Activated CD4-positive, CD25-positive, alpha-beta regulatory T cell treated with anti-CD3 and anti-CD28 coated beads, Interleukin-2, amount 50 U/mL, for 16 hours (primary cell): ENCODE measurements at regions not wholly inside any gene's neighbourhood (a gene's known extent, or its start where the extent isn't known, plus 50 kb on each side); places are given as distances from the start of the nearest gene placed in this dataset.

Experiments
- DNase-seq: peaks from one replicate; pipeline ENCODE4 v3.0.0-alpha.2; 2020; ENCODE audit warnings: low read depth, low spot score

DNA sequence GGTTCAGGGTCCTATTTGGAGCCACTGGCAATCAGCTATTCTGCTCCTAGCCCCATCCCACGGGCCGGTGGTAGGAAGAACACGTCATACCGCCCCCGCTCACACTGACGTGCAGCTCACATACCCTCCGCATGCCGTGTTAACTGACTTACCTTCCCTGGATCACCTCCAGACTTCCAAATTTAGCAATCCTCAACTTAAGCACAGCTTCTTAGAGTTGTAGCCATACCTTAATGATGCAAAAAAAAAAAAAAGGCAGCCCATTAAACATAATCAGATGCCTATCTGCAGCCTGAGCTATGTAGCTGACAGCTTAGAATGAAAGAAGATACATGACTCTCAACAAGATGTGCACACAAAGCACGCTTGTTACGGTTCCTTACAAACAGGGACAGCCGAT lies 93.0 kb downstream of the IRX2 start:
- DNase-seq = no peak

DNA sequence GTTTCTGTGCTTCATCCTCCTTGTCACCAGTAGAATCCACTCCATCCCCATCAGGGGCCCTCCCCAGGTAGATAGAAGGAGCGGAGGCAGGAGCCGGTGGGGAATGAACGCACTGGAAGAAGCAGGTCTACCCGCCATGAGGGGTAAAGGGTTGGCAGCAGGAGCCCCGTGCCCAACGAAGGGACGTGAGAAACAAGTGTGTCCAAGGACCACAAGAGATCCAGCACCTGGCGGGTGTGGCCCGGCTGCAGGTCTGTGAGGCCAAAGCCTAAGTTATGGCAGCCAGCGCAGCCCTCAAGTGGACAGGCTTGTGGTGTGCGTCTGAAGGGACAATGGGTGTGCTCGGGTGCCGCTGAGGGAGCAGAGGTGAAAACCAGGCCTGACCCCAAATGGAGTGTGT lies 94.3 kb downstream of the IRX2 start:
- no peak for DNase-seq

DNA sequence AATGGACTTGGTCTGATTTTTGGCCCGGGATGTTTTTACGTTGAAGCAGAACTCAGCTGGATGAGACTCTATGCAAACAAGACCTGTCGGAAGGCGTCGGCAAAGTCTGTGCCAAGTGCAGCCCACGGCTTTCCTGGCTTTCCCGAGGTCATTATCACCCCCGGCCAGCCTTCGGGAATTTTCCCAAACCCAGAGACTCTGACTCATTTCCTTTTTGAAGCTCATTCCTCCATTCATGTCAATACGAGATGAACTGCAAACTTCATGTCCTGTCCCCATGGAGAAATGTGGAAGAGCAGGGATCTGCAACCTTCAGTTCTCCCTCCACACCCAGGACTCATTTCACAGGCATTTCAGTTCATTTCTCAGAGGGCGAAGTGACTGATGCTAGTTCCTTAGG lies 95.3 kb downstream of the IRX2 start:
- no peak for DNase-seq

DNA sequence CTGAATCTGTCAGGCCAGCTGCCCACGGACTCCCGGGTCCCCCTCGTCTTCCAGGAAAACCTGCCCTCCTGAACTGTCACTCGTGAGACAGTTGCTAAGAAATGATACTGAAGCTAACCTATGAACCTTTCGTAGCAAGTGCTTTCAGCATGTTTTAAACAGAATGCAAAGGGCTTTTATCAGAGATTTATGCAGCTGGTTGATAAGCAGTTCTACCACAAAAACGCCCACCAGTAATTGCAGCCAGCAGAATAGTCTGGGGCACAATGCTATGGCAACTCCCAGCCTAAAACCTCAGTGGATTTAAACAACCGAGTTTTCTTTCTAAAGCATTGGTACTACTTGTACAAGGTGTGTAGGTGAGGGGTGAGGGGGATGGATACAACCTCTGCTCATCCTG lies 97.5 kb downstream of the IRX2 start:
- DNase-seq = no peak

DNA sequence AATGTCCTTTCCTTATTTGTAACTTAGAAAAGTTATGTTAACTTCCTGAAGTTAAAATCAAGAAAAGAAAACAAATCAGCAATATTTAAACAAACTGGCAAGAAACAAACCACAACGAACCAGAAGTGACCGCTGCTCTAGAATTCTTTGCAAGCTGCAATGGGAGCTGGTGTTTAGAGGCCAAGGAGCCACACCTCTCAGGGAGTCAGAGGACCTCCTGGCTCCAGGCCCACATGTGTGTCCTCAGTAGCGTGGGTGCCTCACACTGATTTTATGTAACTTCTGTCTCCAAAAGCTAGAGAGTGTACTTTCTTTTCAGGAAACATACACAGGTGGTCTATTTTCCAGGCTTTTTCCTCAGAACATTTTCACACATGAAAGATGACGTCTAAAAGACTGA lies 100.4 kb downstream of the IRX2 start:
- DNase-seq = no peak

DNA sequence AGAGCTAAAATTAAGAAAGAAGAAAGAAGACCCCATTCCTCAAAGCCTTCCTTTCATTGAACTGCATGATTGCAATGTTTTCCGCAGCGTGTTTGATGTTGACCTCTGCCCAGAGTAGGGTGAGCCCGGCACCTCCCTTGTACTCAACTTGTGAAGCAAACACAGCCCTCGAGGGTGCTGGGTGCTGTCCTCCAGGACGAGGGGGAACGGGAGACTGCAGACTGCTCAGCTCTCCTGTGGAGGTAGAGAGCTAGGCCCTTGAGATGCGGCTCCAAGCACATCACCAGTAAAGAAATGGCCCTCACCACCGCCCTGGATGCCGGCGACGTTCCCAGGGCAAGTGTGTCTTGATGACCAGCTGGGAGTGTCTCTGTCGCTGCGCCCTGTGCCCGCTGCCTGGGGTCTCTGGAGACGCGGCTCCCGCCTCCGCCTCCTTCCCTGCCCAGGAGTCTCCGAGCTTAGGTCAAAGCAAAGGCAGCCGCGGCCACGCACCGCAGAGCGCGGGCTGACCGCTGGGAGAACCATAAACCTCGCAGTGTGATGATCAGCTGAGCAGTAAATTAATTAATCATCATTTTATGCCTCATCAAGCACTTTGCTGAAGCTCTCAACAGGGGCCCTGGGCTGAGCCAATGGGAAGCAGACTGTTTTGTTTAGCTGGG lies 108.7 kb downstream of the IRX2 start:
- no peak for DNase-seq

DNA sequence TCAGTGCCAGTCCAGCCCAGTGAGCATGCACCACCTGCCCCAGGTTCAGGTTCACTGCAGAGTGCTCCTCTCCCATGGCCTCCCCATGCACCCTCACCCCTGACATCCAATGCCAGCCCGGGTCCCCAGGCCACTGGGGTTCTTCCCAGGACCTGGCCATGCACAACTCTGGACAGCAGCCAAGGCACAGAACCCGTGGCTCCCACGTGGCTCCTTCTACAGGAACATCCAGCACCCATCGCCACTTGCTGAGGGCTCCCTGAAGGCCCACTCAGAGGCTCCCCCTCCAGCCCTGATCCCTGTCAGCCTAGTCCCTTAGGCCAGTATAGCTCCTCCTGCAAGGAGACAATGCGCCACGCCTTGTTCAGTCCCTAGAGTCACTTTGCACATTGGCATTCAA lies 110.8 kb downstream of the IRX2 start:
- no peak for DNase-seq

DNA sequence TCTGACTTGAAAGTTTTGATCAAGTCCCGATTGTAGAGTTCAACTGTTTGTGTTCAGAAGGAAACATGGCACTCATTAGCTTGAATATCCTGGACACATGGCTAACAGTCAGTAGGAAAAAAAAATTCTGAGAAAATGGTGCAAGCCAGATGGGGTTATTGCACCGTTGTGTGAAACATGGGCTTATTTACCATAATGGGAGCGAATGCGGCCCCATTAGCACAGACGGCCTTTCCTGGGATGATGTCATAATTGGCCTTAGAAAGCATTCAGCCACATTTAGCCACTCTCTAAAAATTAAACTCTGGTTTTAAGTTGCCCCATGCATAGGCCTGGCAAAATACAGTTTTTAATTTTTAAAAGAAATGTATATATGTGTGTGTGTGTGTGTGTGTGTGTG lies 112.1 kb downstream of the IRX2 start:
- no peak for DNase-seq

DNA sequence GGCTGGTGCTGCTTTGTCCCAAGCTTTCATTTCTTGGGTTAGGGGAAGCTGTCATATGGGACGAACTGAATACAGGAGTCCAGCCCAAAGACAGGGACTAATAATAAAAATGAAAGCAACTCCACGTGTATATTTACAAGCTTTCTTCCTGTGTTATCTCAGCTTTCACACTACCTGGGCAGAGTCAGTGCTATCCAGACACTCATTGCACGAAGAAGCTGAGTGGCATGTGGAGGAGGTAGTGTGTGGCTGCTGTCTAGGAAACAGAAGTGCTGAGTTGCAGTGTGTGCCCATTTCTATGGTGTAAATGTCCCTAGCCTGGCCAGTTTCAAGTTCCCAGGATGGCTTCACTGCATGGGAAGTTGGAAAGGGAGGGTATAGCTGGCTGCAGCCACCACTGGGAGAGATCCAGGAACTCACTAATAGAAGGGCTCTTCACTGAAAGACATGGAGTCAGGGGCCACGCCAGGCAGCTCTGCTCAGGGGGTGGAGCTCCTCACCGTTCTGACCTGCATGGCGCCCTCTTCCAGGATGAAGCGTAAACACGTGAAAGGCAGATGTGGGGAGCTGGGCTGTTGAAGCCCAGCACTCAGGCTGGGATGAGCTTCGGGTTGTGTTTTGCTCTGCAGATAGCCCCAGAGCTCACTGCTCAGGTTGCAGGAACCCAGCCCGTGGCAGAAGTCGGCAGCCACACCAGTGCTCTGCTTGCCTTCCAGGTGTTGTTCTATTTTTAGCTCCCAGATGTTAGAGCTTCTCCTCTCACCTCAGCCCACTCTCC lies 116.9 kb downstream of the IRX2 start:
- no peak for DNase-seq

DNA sequence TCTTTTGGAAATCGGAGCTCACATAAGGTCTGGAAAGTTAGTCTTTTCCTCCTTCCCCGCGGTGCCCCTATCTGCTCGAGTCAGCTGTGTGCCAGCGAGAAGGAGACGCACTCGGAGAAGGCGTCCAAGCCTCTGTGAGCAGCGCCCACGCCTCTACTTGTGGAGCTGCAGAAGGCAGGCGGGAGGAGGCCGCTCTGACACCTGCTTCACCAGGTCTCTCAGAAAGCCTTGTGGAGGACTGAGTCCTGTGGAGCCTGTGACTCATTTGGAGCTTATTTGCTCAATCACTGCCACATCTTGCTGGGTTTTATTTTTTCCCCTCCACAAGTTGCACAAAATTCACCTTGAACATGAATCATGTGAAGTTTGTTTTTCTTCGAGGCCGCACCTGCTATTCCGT lies 117.5 kb downstream of the IRX2 start:
- DNase-seq = no peak

DNA sequence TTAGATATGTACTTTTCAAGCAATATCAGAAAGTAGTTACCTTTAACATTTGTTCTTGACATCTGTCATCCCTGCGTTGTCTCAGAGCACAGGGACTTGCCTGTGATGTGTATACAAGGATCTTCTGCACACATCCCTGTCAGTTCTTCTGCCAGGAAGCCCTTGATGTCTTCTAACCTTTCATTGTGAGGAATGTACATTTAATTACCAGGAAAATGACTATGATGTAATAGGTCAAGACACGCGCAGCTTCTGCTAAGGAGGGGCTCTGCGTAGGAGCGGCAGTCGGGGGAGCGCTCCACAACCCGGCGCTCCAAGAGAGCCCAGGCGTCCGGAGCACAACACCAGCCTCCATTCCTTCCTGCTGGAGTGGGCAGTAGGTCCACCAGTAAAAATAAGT lies 119.7 kb downstream of the IRX2 start:
- no peak for DNase-seq

DNA sequence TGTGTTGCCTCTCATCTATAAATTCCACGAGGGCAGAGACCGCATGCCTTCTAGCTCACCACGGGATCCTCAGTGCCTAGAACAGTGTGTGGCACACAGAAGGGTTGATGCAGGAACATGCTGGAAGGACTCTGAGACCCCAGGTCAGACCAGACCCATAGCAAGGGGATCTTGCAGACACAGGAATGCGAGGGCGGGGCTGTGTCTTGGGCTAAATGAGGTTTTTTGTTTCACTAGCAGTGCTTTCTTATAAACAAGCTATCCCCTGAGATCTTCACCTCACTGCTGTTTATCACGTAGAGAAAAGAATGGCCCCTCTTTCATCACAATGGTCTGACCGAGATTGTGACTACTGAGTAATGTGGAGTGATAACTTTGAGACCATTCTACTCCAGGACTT lies 122.4 kb downstream of the IRX2 start:
- no peak for DNase-seq

DNA sequence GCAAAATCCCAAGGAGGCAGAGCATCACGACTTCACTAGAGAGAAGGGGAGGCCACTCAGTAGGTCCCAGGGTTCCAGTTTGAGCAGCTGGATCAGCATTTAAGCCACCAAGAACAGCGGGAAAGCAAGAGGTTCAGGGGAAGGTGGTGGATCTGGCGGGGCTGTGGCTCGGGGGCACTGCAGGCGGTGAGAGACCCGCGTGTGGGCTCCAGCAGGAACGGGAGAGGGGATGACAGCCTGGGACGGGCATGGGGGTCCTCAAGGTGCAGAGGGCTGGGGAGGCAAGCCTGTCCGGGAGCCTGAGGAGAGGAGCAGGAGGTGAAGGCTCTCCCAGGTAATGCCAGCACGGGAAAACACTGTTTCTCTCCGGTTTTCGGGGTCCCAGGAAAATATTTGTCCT lies 123.6 kb downstream of the IRX2 start:
- DNase-seq = no peak

DNA sequence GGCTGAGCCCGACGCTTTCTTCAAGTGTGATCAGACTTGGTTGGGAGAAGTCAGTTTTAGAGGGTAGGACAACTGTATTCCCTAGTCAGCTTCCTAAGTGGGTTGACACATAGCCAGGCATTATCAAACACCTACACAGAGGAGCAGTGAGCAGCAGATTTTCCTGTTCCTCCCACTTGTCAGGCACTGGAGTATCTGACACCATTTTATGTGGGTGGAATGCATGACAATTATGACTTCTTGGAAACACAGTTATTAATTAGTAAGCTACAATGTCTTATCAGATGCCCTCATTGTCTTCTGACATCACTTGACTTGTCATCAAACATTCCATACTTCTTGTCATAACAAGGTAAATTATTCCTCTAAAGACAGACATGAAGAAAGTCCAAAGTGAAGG lies 124.9 kb downstream of the IRX2 start:
- DNase-seq = no peak

DNA sequence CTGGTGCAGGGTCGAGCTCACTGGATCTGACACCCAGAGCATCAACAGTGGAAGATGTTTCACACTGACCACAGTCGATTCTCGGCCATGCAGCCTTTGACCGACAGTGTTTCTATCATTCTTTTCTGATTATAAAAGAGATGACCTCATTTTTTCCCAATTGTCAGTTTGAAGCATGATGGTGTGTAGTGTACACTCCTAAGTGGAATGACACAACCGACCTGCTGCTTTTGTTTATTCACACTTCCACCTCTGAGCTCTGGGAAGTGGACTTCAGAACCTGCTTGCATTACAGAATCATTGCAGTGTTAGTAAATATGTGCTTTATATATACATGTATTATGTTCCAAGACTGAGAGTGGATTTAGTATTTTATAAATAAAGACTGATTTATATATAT lies 128.6 kb downstream of the IRX2 start:
- no peak for DNase-seq

DNA sequence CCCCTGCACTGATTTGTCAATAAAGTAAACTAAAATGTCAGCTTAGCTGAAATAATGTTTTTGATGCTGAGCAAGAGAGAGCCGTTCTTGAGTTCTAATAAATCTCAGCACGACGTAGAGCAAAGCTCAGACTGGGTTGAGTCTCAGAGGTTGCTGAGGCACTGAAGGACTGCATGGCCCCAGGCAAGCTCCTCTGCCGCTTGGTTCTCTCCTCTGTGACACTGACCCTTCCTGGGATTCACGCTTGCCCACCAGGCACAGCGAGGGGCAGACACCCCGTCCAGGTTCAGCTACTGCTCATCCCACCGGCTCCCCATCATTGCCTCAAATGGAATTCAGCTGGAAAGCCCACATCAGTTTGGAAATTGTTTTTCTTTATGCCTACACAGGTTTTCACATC lies 129.8 kb downstream of the IRX2 start:
- DNase-seq = no peak

DNA sequence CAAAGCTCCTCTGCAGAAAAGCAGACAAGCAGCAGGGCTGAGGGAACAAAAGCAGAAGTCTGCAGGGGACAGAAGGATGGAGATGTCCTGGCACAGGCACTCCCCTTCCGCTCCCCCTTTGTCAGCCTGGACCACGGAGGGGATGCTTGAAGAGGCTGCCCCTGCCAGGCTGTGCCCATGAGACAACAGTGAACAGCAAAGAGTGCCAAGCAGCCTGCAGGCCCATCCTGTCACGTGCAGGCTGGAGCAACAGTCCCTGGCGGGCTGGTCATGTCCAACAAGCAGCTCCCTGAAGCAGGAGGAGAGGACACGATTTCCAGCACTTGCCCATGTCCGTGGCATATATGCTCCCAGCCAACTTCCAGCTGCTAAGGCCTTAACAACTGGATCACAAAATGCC lies 132.3 kb downstream of the IRX2 start:
- no peak for DNase-seq

DNA sequence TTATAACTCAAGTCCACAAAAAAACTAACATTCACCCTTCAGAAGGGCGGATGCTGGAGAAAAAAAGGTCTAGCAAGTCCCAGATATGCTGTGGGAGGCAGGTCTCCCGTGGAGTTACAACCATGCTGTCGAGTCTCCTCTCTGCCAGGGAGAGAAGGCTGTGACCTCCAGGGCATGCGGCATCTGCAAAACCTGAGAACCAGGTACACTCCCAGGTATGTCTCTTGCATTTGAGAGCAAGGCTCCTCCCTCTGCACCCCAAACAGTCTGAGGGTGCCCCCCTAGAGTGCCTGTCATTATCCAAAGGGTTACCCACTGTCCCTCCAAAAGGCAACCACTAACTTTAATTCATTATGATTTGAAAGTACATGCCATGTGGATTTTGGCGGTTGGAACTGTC lies 134.0 kb downstream of the IRX2 start:
- no peak for DNase-seq

DNA sequence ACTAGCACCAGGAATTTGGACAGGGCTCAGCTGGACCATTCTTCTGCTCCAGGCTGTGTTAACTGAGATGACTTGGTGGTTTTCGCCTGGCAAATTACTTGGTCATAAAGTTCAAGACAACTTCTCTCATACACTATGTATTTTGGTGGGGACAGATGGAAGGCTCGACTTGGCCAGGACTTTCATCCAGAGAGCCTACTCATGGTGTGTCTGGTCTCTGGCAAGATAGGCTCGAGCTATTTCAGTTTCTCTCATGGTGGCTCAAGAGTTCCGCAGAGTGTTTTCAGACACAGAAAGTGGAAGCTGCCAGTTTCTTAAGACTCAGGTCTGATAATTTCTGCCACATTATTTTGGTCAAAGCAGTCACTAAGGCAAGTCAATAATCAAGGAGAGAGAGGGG lies 135.6 kb downstream of the IRX2 start:
- DNase-seq = no peak

DNA sequence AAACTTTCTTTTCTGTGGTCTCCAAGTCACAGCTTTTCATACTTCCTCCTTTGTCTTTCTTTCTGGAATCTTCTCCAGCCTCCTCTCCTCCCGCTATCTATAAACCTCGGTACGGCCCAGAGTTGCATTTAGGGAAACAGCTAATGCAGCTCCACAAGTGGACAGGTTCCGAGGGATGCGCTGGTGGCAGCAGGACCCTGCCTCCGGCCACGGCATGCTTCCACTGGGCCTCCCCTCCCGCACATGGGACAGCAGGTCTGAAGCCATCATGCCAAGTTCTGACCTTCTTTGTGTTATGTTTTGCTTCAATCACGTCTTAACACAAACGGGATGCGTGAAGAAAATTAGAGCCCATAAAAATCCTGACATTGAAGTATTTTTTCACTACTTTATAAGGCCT lies 136.9 kb downstream of the IRX2 start:
- DNase-seq = no peak

DNA sequence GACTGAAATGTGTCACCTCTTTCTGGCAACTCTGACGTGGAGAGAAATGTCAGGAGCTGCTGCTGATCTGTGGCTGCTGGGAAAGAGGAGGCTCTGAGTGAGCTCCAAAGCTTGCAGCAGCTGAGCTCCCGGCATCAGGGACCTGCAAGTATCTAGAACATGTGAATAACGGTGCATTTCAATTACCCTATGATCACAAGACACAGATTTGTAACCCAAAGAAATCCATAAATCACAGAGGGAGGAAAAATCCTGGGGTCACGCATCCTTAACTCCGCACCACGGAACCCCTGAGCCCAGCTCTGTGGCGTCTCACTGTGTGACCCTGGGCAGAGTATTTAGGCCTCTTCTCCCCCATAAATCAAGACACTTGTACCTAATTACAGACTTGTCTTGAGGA lies 139.8 kb downstream of the IRX2 start:
- no peak for DNase-seq

DNA sequence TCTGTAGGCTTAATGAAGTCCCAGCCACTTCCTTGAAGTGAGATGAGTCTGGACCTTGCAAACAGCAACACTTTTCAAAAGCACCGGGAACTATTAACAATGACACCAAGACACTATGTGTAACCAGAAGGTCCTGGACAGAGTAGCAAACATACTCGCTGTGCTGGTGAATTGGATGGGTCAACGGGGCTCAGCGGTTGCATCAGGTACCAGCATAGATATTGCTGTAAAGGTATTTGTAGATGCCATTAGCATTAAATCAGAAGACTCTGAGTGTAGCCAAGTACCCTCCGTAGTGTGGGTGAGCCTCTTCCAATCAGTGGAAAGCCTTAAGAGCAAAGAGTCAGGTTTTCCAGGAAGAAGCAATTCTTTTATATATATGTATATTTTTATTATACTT lies 140.5 kb downstream of the IRX2 start:
- DNase-seq = no peak

DNA sequence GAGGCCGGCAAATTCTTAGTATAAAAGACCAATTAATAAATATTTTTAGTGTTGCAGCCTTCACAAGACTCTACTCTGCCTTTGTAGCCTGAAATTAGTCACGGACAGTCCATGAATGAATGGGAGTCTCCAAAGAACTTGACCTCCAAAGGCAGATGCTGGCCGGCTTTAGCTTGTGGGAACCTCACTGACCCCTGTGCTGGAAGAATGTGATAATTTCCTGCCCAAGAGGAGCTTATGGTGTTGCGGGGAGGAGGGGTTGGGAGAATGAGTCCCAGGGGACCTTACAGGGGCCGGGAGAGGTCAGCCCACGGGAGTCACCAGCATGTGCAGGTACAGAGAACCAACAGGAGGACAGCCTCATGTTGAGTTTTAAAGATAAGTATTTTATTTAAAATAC lies 143.1 kb downstream of the IRX2 start:
- DNase-seq = no peak

DNA sequence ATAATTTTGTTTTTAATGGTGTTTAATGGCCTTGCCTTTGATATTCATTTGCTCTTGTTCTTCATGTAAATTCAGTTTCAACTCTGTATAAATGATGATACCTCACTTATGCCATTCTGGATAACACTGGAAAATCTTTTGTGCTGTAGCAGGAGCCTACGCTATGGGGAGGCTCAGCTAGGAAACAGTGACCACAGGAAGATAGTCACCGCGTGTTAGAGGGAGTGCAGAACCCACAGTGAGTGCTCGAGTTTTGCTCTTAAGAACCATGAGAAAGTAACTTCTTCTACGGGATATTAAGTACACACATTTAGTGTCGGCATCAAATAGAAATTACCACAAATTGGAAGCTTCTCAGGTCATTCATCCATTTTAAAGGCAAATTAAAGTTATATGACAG lies 143.9 kb downstream of the IRX2 start:
- no peak for DNase-seq
